Pancreas (tissue), 10 donors: ENCODE measurements at regions not wholly inside any gene's neighbourhood (a gene's known extent, or its start where the extent isn't known, plus 50 kb on each side); places are given as distances from the start of the nearest gene placed in this dataset.

Source experiments
- ATAC-seq, 4 donors: fragments of 200-7000 bp; cut with Tn5 transposase; one replicate each; pipeline versions ENCODE4 v1.8.0 to v1.9.1; 2020; ENCODE audit warnings: mild to moderate bottlenecking in 4 of 4, moderate library complexity in 4 of 4
- DNase-seq, 6 donors: peaks; one replicate each; pipeline ENCODE4 v3.0.0-alpha.2; 2020
- FAIRE-seq: peaks from 2 replicates; lab custom pipeline; 2012; peaks lifted over from hg19 to GRCh38; lab: Jason Lieb, UNC
- H3K27ac ChIP-seq, 4 donors: fragments of 200-600 bp; sonication (generic); 1 replicate in 3 of 4; 2 replicates in 1 of 4; pipeline versions ENCODE4 v1.5.0 to v1.8.0; 2020
- H3K27me3 ChIP-seq, 4 donors: fragments of 200-600 bp; one replicate each; pipeline ENCODE4 v1.8.0; 2021
- H3K36me3 ChIP-seq, 3 donors: fragments of 200-600 bp; sonication (generic) in 1 of 3; one replicate each; pipeline versions ENCODE4 v1.5.0 to v1.8.0; 2020 to 2021
- H3K4me1 ChIP-seq, 3 donors: fragments of 200-600 bp; one replicate each; pipeline ENCODE4 v1.8.0; 2021
- H3K4me3 ChIP-seq, 4 donors: fragments of 200-600 bp; sonication (generic) in 2 of 4; one replicate each; pipeline versions ENCODE4 v1.5.0 to v1.8.0; 2020 to 2021
- H3K9me3 ChIP-seq, 4 donors: fragments of 200-600 bp; one replicate each; pipeline ENCODE4 v1.8.0; 2021
- WGBS, 2 donors: extraction: QIAGEN DNeasy Blood & Tissue Kit; methylation state at CpG; one replicate each; pipeline ENCODE4 v1.1.7; 2013; 5-methylcytosine and 5-hydroxymethylcytosine counted together
- intact Hi-C, 3 donors: fragments of 100-400 bp; cut with DNase I; formaldehyde crosslinking; loops; one replicate each; pipeline versions ENCODE4 v1.11.1 to v1.14.2; 2022
- TF ChIP-seq, protein P1 (sequence below), 4 donors: fragments of 200-600 bp; sonication (generic) in 3 of 4; IDR thresholded peaks; one replicate each; pipeline versions ENCODE4 v1.5.0 to v1.8.0; 2021; ENCODE audit warnings: antibody characterized with exemption in 4 of 4
- donor health status: healthy with polysubstance abuse.
- donor health status: DM: no; HTN: no; CAD: no; lungs with moderate emphysema.
- donor health status: DM: no; HTN: no; CAD: no.
- donor health status: control.
- donor health status: control.
- donor health status: Bipolar disorder and iron deficiency.
- donor health status: DM: yes; HTN: yes; CAD: no.
- donor health status: DM: no; HTN: no; CAD: no.
- donor health status: DM: no; HTN: no; CAD: no.
- donor health status: DM: yes; HTN: yes; CAD: no.

DNA sequence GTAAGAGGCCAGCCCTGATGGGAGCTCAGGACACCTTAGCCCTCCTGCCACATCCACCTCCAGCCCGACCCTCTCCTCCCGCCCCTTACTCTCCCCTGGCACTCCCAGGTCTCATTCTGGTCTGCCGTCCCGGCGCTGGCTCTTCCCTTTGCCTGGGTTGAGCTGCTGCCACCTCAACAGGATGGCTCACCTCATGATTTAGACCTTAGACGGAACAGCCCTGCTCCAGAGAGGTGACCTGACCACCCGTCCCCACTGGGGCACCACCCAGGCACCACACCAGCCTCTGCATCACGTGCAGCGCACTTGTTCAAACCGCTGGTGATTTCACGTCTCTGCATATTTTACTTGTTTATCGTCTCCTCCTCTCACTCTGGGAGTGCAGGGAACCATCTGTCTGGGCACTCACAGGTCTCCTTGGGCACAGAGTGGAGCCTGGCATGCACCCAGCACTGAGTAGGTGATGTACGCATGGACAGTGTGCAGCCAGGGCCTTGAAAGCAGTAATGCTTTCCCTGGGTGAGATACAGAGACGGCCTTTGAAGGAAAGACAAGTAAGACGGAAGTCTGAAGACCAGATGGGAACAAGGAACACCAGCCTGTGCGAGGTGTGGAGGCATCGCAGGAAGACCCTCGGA is 183.1 kb downstream of the KATNAL1 start:
- WGBS, 2 donors: 76 to 82% methylated on average over 18 of the region's 18 CpGs
- Histone ChIP-seq H3K36me3 (no peaks in the 10 kb centered on the region), H3K4me3 (no peak overlapping the region), H3K9me3 (no peaks in the 10 kb centered on the region), H3K4me1 (no peaks in the 10 kb centered on the region), H3K27me3 (no peaks in the 10 kb centered on the region), H3K27ac (no peak overlapping the region)
- FAIRE-seq (no peak), DNase-seq (peak in 1 of 6 donors; percentile 57), ATAC-seq (peak in 2 of 4 donors; percentile 66 to 75)
- intact Hi-C loops: loop anchor here in 1 of 3 donors (10.0 kb wide), 1 partner anchor 461 kb away; no protein-coding TSS in a partner anchor
- TF ChIP-seq, protein P1, sequence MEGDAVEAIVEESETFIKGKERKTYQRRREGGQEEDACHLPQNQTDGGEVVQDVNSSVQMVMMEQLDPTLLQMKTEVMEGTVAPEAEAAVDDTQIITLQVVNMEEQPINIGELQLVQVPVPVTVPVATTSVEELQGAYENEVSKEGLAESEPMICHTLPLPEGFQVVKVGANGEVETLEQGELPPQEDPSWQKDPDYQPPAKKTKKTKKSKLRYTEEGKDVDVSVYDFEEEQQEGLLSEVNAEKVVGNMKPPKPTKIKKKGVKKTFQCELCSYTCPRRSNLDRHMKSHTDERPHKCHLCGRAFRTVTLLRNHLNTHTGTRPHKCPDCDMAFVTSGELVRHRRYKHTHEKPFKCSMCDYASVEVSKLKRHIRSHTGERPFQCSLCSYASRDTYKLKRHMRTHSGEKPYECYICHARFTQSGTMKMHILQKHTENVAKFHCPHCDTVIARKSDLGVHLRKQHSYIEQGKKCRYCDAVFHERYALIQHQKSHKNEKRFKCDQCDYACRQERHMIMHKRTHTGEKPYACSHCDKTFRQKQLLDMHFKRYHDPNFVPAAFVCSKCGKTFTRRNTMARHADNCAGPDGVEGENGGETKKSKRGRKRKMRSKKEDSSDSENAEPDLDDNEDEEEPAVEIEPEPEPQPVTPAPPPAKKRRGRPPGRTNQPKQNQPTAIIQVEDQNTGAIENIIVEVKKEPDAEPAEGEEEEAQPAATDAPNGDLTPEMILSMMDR (IDR thresholded peaks at IDR 0.05): no peak

DNA sequence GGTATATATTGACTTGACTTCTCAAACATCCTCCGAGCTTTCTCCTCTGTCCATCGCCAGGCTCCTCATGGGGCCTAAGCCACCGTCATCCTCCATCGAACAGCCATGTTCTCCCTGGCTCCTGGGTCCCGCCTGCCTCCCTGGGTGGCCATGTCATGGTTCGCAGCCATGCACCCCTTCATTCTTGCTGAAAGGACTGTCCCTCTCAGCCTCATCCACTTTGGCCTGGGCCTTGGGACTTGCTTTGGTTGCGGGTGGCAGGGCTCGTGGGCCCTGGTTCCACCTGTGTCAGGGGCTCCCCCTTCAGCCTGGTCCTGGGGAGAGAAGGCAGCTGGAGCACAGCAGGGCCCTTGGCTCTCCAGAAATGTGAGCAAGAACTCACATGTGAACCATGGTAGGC is 183.8 kb downstream of the KATNAL1 start:
- 92% methylated on average over 8 of the region's 8 CpGs for WGBS, 2 donors
- no peaks in the 10 kb centered on the region for H3K36me3 ChIP-seq
- FAIRE-seq: no peak
- peak in 1 of 6 donors; percentile 39 for DNase-seq
- intact Hi-C loops: loop anchor here in 1 of 3 donors (10.0 kb wide), 1 partner anchor 461 kb away; no protein-coding TSS in a partner anchor
- TF ChIP-seq, protein P1 (IDR thresholded peaks at IDR 0.05): no peak
- H3K9me3 ChIP-seq: no peaks in the 10 kb centered on the region
- H3K27ac ChIP-seq: no peak overlapping the region
- H3K4me1 ChIP-seq: no peaks in the 10 kb centered on the region
- H3K4me3 ChIP-seq: no peak overlapping the region
- H3K27me3 ChIP-seq: no peaks in the 10 kb centered on the region
- no peak for ATAC-seq

GRCh38 chr13:30121666-30122065 is 185.7 kb downstream of the KATNAL1 start:
- TF ChIP-seq, protein P1 (IDR thresholded peaks at IDR 0.05): no peak
- FAIRE-seq (no peak), DNase-seq (no peak), ATAC-seq (no peak)
- Histone ChIP-seq H3K9me3 (no peaks in the 10 kb centered on the region), H3K4me1 (no peaks in the 10 kb centered on the region), H3K27ac (no peak overlapping the region), H3K4me3 (no peak overlapping the region), H3K27me3 (no peaks in the 10 kb centered on the region), H3K36me3 (no peaks in the 10 kb centered on the region)
- intact Hi-C loops: loop anchor here in 1 of 3 donors (10.0 kb wide), 1 partner anchor 463 kb away; no protein-coding TSS in a partner anchor

DNA sequence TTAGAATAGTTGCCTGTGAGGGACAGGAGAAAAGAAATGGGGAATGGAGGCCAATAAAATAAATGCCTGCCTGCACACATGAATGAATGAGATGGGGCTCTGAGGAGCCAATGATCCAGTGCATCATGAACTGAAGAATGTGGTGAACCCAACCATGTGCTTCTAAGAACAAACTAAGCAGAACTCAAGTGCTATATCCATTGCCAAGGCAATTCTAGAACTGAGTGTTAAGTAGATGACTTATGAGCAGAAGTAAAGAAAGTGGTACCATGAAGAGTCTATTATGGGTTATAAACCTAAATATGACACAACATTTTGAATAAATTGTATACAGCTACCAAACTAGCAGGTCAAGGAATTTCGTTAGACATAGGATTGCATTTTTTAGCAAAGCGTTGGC is 186.1 kb downstream of the KATNAL1 start:
- FAIRE-seq (no peak), DNase-seq (no peak), ATAC-seq (no peak)
- no peak overlapping the region for H3K4me3 ChIP-seq
- TF ChIP-seq, protein P1 (IDR thresholded peaks at IDR 0.05): no peak
- intact Hi-C loops: loop anchor here in 1 of 3 donors (10.0 kb wide), 1 partner anchor 464 kb away; no protein-coding TSS in a partner anchor
- WGBS, 2 donors: 77 to 81% methylated on average over 2 of the region's 2 CpGs
- H3K9me3 ChIP-seq: no peaks in the 10 kb centered on the region
- H3K27ac ChIP-seq: no peak overlapping the region
- no peaks in the 10 kb centered on the region for H3K4me1 ChIP-seq
- no peaks in the 10 kb centered on the region for H3K36me3 ChIP-seq
- H3K27me3 ChIP-seq: no peaks in the 10 kb centered on the region
